SIG-M5 treated with dmso at 0.1 percent for 504 hours (cell line): ENCODE measurements at regions not wholly inside any gene's neighbourhood (a gene's known extent, or its start where the extent isn't known, plus 50 kb on each side); places are given as distances from the start of the nearest gene placed in this dataset.
"Not testable (repeated sequence)": the region's sequence is repeated elsewhere in the genome, so short reads cannot be mapped to it uniquely, and the experiment has no call there.

Experiments used
- DNase-seq: peaks from one replicate; lab custom pipeline; 2025; ENCODE audit not compliant: unreplicated experiment; lab: John Stamatoyannopoulos, UW

DNA sequence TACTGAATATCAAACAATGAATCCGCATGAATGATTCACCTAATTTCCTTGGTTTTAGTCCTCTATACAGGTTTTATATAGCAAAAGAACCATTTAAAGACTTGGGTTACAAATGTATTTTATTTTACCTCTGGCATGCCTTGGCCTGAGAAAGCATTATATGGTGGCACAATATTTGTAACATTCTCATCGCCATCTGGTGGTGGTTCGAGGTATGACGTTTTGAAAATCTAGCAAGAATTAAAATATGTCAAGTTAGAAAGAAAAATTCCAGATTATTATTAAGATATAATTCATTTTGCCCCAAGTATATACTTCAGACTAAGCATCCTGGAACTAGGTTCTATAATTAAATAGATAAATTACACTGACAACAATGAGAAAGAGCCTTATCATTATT, 445.9 kb downstream of the ZNF33B start:
- not testable (repeated sequence) for DNase-seq

DNA sequence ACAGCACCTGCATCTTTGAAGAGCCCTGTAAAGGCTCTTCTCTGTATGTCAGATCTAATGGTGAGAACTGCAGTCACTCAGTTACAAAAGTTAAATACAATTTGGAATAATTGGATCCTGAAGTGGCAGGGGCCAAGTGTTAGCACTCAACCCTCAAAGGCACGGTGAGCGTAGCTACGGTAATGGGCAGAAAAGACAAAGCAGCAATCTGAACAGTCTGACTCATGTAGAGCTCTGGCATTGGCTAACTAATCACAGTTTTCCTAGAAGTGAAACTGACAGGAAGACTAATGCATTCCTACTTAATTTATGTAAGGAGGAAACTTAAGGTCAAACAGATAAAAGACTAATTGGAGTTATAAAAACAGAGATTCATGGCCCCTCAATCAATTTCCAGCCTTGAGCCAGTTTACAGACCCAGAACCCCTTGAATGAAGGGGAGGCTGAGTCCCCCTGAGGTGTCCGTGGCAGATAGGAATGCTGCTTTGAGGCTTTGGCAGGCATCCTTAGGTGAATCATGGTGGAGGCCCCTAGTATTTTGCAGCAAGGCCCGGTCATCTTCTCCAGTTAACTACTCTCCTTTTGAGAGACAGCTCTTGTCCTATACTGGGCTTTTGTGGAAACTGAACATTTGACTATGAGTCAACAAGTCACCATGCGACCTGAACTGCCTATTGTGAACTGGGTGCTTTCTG, 450.7 kb downstream of the ZNF33B start:
- DNase-seq, result not testable (repeated sequence)

DNA sequence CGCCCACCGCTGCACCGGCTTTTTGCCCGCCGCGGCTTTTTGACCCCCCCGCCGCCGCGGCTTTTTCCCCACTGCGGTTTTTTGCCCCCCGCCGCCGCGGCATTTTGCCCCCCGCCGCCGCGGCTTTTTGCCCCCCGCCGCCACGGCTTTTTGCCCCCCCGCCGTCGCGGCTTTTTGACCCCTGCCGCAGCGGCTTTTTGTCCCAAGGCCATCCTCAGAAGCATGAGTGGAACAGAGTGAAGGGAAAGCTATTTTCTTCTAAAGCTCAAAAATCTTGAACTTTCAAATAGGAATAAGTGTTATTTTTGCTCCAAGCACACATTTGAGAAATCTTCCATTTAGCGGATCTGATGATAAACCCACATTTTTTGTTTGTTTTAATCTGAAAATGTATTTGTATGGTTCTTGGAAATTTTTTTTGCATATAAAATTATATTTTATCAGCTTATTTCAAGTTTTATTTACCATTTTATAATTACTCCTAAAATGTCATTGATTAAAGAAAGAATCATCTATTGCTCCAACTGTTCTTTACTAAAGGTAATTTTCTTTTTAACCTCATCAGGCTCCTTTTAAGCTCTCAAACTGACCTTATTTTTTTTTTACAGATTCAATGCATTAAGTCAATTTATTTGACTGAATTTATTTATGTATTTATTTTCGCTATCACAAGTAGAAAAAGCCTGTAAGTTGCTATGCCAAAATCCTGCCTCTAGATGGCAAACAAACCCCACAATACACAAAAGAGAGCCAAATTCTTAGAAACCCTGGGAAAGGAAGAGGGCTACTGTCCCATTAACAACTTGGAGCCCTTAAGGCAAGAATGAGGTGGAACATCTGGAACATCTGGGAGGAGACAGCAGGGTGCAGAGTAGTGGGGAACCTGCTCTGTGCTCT, 460.3 kb downstream of the ZNF33B start:
- not testable (repeated sequence) for DNase-seq

DNA sequence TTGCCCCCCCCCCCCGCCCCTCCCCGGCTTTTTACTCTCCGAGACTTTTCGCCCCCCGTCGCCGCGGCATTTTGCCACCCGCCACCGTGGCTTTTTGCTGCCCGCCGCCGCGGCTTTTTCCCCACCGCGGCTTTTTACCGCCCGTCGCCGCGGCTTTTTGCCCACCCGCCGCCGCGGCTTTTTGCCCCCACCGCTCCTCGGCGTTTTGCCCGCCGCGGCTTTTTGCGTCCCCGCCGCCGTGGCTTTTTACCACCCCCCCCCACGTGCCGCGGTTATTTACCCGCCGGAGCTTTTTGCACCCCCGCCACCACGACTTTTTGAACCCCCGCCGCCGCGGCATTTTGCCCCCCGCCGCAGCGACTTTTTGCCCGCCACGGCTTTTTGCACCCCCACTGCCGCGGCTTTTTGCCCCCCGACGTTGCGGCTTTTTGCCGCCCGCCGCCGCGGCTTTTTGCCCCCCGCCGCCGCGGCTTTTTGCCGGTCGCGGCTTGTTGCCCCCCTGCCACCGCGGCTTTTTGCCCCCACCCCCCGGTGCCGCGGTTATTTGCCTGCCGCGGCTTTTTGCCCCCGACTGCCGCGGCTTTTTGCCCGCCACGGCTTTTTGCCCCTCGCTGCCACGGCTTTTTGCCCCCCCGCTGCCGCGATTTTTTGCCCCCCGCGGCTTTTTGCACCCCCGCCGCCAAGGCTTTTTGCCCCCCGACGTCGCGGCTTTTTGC, 461.1 kb downstream of the ZNF33B start:
- DNase-seq, result no peak

DNA sequence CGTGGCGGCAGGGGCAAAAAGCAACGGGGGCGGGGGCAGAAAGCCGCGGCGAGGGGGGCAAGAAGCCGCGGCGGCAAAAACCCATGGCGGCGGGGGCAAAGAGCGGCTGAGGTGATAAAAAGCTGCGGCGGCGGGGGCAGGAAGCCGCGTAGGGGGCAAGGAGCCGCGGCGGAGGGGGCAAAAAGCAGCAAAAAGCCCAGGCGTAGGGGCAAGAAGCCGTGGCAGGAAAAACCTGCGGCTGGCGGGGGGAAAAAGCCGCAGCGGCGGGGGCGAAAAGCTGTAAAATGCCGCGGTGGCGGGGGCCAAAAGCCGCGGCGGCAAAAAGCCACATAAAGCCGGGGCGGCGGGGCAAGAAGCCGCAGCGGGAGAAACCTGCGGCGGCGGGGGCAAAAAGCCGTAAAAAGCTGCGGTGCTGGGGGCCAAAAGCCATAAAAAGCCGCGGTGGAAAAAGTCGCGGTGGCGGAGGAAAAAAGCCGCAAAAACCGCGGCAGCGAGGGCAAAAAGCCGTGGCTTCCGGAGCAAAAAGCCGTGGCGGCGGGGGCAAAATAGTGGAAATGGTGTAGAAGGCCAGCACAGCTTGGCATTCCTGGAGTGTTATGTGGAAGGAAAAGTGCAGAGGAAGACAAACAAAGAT, 487.8 kb downstream of the ZNF33B start:
- no peak for DNase-seq

DNA sequence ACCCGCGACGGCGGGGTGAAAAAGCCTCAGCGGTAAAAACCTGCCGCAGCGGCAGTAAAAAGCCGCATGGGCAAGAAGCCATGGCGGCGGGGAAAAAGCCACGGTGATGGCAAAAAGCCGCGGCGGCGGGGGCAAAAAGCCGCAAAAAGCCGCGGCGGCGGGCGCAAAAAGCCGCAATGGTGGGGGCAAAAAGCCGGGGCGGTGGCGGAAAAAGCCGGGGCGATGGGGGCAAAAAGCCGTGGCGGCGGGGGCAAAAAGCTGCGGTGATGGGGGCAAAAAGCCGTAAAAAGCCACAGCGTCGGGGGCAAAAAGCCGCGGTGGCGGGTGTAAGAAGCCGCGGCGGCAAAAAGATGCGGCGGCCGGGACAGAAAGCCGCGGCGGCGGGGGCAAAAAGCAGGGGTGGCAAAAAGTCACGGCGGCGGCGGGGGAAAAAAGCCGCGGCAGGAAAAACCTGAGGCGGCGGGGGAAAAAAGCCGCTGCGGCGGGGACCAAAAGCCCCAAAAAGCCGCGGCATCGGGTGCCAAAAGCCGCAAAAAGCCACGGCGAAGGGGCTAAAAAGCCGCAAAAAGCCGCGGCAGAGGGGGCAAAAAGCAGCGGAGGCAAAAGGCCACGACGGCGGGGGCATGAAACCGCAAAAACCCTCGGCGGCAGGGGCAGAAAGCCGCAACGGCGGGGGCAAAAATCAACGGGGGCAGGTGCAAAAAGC, 488.5 kb downstream of the ZNF33B start:
- no peak for DNase-seq

DNA sequence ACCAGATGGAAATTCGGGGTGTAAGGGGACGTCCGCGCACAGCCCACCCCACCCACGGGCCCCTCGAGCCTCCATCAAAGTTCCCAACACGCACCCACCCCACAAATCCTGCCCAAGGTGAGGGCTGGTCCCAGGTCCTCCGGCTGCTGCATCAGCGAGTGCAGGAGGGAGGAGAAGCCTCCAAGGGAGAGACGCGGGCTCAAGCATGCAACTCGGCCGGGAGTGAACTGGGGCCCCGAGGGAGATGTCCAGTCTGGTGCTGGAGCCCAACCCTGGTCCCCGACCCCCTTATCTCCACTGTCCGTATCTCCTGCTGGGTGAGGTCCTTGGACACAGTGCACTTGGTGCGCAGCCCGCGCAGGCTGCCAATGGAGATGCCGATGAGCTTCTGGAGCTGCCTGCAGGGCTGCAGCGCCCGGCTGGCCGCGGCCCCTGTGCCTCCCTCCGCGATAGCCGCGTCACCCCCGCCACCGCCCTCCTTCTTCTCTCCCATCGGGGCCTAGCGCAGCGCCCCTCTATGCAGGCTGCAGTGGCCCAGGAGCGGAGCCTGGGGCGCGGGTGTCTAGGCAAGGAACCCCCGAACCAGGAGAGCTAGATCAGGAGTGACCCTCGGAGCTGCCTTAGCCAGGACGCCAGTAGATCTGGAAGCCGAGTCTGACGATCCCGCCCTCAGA, 489.2 kb downstream of the ZNF33B start:
- no peak for DNase-seq

DNA sequence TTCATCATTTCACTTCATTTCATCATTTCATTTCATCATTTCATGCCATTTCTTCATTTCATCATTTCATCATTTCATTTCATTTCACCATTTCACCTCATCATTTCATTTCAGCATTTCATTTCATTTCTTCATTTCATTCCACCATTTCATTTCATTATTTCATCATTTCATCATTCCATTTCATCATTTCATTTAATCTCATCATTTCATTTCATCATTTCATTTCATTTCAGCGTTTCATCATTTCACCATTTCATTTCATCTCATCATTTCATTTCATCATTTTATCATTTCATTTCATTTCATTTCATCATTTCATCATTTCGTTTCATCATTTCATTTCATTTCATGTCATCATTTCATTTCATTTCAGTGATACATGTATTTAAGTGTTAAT, 492.2 kb downstream of the ZNF33B start:
- DNase-seq, result not testable (repeated sequence)

DNA sequence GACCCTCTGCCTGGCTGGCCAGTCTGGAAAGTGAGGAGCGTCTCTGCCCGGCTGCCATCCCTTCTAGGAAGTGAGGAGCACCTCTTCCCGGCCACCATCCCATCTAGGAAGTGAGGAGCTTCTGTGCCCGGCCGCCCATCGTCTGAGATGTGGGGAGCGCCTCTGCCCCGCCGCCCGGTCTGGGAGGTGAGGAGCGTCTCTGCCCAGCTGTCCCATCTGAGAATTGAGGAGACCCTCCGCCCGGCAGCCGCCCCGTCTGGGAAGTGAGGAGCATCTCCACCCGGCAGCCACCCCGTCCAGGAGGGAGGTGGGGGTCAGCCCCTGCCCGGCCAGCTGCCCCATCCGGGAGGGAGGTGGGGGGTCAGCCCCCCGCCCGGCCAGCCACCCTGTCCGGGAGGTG, 500.3 kb downstream of the ZNF33B start:
- DNase-seq, result not testable (repeated sequence)

DNA sequence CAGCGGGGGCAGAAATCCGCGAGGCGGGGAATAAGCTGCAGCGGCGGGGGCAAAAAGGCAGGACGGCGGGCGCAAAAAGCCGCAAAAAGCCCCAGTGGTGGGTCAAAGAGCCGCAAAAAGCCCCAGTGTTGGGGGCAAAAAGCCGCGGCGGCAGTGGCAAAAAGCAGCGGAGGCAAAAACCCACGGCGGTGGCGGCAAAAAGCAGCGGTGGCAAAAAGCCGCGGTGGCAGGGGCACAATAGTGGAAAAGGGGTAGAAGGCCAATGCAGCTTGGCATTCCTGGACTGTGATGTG, 525.3 kb downstream of the ZNF33B start:
- DNase-seq, result no peak

DNA sequence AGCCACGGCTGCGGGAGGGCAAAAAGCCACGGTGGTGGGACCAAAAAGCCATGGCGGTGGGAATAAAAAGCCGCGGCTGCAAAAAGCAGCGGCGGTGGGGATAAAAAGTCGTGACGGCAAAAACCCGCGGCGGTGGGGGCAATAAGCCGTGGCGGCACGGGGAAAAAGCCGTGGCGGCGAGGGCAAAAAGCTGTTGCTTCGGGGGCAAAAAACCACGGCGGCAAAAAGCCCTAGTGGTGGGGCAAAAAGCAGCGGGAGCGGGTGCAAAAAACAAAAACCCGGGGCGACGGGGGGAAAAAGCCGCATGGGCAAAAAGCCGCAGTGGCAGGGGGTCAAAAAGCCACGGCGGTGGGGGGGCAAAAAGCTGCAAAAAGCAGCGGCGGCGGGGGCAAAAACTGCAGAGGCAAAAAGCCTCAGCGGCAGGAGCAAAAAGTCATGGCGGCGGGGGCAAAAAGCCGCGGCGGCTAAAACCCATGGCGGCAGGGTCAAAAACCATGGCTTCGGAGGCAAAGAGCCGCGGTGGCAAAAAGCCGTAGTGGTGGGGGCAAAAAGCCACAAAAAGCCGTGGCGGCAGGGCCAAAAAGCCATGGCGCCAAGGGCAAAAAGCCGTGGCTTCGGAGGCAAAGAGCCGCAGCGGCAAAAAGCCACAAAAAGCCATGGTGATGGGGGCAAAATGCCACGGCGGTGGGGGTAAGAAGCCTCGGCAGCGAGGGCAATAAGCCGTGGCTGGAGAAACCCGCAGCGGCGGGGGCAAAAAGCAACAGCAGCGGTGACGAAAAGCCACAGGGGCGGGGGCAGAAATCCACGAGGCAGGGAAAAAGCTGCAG, 525.8 kb downstream of the ZNF33B start:
- no peak for DNase-seq

DNA sequence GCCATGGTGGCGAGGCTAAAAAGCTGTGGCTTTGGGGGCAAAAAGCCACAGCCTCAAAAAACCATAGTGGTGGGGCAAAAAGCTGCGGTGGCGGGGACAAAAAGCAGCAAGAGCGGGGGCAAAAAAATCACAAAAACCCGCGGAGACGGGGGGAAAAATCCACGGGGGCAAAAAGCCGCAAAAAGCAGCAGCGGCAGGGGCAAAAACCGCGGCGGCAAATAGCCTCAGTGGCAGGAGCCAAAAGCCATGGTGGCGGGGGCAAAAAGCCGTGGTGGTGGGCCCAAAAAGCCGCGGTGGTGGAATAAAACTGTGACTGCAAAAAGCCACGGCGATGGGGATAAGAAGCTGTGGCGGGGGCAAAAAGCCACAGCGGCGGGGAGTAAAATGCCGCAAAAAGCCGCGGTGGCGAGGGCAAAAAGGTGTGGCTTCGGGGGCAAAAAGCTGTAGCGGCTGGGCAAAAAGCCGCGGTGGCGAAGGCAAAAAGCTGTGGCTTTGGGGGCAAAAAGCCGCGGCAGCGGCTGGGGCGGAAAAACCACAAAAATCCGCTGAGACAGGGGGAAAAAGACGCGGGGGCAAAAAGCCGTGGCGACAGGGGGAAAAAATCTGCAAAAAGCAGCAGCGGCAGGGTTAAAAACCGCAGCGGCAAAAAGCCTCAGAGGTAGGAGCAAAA, 526.6 kb downstream of the ZNF33B start:
- DNase-seq, result no peak

DNA sequence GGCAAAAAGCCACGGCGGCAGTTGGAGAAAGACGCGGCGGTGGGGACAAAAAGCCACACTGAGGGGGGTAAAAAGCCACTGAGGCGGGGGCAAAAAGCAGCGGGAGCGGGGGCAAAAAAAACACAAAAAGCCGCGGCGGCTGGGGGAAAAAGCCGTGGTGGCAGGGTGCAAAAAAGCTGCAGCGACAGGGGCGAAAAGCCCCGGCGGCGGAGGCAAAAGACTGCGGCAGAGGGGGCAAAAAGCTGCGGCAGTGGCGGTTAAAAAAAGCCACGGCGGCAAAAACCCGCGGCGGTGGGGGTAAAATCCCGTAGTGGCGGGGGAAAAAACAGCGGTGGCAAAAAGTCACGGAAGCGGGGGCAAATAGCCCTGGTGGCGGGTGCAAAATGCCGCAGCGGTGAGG, 527.3 kb downstream of the ZNF33B start:
- DNase-seq, result no peak
